DOHH2 (cell line): ENCODE measurements at regions not wholly inside any gene's neighbourhood (a gene's known extent, or its start where the extent isn't known, plus 50 kb on each side); places are given as distances from the start of the nearest gene placed in this dataset.
"Not testable (repeated sequence)": the region's sequence is repeated elsewhere in the genome, so short reads cannot be mapped to it uniquely, and the experiment has no call there.

ENCODE experiments used
- H3F3A ChIP-seq: fragments of 200-600 bp; sonication (generic), shearing (Covaris generic); 2 replicates; pipeline ENCODE4 v1.6.0; 2016; ENCODE audit warnings: antibody characterized with exemption, mild to moderate bottlenecking; ENCODE audit not compliant: control insufficient read depth, insufficient read depth
- H3K27ac ChIP-seq: fragments of 200-600 bp; sonication (generic); 2 replicates; pipeline ENCODE4 v1.5.1; 2014; ENCODE audit warnings: low read depth, mild to moderate bottlenecking, low read length, moderate library complexity
- H3K27me3 ChIP-seq: fragments of 200-600 bp; sonication (generic); 2 replicates; pipeline ENCODE4 v1.6.1; 2014; ENCODE audit warnings: mild to moderate bottlenecking, low read length, mixed read lengths; ENCODE audit not compliant: control insufficient read depth
- H3K36me3 ChIP-seq: fragments of 200-600 bp; sonication (generic); 2 replicates; pipeline ENCODE4 v1.6.1; 2014; ENCODE audit warnings: mild to moderate bottlenecking, low read length, moderate library complexity, mixed read lengths; ENCODE audit not compliant: control insufficient read depth
- H3K4me1 ChIP-seq: fragments of 200-600 bp; sonication (generic); 2 replicates; pipeline ENCODE4 v1.6.1; 2014; ENCODE audit warnings: mild to moderate bottlenecking, low read length, mixed read lengths; ENCODE audit not compliant: control insufficient read depth
- H3K4me2 ChIP-seq: fragments of 200-600 bp; sonication (generic); 2 replicates; pipeline ENCODE4 v1.6.0; 2014; ENCODE audit warnings: mild to moderate bottlenecking, low read length, moderate library complexity
- H3K4me3 ChIP-seq: fragments of 200-600 bp; sonication (generic); 2 replicates; pipeline ENCODE4 v1.5.1; 2014; ENCODE audit warnings: mild to moderate bottlenecking, low read length, mixed read lengths
- H3K79me2 ChIP-seq: fragments of 200-600 bp; sonication (generic); 2 replicates; pipeline ENCODE4 v1.6.1; 2014; ENCODE audit warnings: mild to moderate bottlenecking, low read length, mixed read lengths; ENCODE audit not compliant: control insufficient read depth
- H3K9me2 ChIP-seq: fragments of 200-600 bp; sonication (generic); replicated peaks from 2 replicates; pipeline ENCODE4 v1.6.1; 2014; ENCODE audit warnings: mild to moderate bottlenecking, low read length, mixed read lengths; ENCODE audit not compliant: control insufficient read depth
- H3K9me3 ChIP-seq: fragments of 200-600 bp; sonication (generic); 2 replicates; pipeline ENCODE4 v1.6.1; 2014; ENCODE audit warnings: antibody characterized with exemption, low read length, mixed read lengths; ENCODE audit not compliant: control insufficient read depth, insufficient read depth
- H4K20me1 ChIP-seq: fragments of 200-600 bp; sonication (generic); 2 replicates; pipeline ENCODE4 v1.6.0; 2014; ENCODE audit warnings: low read depth, mild to moderate bottlenecking, antibody characterized with exemption, low read length, moderate library complexity; ENCODE audit not compliant: control insufficient read depth, insufficient read depth
- EZH2phosphoT487 ChIP-seq: fragments of 200-600 bp; sonication (generic); IDR thresholded peaks from 2 replicates; pipeline ENCODE4 v1.6.1; 2017; ENCODE audit warnings: borderline replicate concordance, mild to moderate bottlenecking, antibody characterized with exemption, low read length, moderate library complexity, mixed read lengths
- TF ChIP-seq, protein P1 (sequence below): fragments of 200-600 bp; sonication (generic); IDR thresholded peaks from one replicate; pipeline ENCODE4 v1.5.1; 2014; ENCODE audit warnings: antibody characterized with exemption, mild to moderate bottlenecking, low read depth, low read length; ENCODE audit not compliant: poor library complexity, severe bottlenecking

- TF ChIP-seq, protein P1, sequence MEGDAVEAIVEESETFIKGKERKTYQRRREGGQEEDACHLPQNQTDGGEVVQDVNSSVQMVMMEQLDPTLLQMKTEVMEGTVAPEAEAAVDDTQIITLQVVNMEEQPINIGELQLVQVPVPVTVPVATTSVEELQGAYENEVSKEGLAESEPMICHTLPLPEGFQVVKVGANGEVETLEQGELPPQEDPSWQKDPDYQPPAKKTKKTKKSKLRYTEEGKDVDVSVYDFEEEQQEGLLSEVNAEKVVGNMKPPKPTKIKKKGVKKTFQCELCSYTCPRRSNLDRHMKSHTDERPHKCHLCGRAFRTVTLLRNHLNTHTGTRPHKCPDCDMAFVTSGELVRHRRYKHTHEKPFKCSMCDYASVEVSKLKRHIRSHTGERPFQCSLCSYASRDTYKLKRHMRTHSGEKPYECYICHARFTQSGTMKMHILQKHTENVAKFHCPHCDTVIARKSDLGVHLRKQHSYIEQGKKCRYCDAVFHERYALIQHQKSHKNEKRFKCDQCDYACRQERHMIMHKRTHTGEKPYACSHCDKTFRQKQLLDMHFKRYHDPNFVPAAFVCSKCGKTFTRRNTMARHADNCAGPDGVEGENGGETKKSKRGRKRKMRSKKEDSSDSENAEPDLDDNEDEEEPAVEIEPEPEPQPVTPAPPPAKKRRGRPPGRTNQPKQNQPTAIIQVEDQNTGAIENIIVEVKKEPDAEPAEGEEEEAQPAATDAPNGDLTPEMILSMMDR: no peak
- TF ChIP-seq EZH2phosphoT487: no peak
- H3F3A ChIP-seq: no peaks in the 10 kb centered on the region
- H3K9me2 ChIP-seq: no peaks in the 10 kb centered on the region
- H4K20me1 ChIP-seq: no peaks in the 10 kb centered on the region
- no peaks in the 10 kb centered on the region for H3K4me1 ChIP-seq
- H3K4me3 ChIP-seq: no peak overlapping the region
- no peaks in the 10 kb centered on the region for H3K9me3 ChIP-seq
- no peaks in the 10 kb centered on the region for H3K27me3 ChIP-seq
- H3K27ac ChIP-seq: no peak overlapping the region
- no peak overlapping the region for H3K4me2 ChIP-seq
- H3K79me2 ChIP-seq: no peaks in the 10 kb centered on the region
- H3K36me3 ChIP-seq: no peaks in the 10 kb centered on the region
These were observed 182.3 kb upstream of the NDN start for GRCh38 chr15:23869396-23869795.

DNA sequence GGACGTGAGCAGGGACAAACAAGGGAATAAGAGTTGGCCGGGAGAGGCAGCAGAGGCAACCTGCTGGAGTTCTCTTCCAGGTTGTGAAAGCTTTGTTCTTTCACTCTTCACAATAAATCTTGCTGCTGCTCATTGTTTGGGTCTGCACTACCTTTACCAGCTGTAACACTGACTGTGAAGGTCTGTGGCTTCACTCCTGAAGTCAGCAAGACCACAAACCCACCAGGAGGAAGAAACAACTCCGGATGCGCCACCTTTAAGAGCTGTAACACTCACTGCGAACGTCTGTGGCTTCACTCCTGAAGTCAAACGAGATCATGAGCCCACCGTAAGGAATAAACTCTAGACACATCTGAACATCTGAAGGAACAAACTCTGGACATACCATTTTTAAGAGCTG, 186.5 kb upstream of the NDN start:
- H3K27ac ChIP-seq, H3K27me3 ChIP-seq: not testable (repeated sequence)

GRCh38 chr15:23877502-23878412, 190.7 kb upstream of the NDN start:
- no peaks in the 10 kb centered on the region for H3K27me3 ChIP-seq
- no peaks in the 10 kb centered on the region for H4K20me1 ChIP-seq
- H3K79me2 ChIP-seq: no peaks in the 10 kb centered on the region
- no peaks in the 10 kb centered on the region for H3F3A ChIP-seq
- peaks cover 4% of the 10 kb centered on the region; the same call in 1 of the 2 replicates for H3K9me3 ChIP-seq
- TF ChIP-seq, protein P1: no peak
- no peak for TF ChIP-seq EZH2phosphoT487
- no peak overlapping the region for H3K4me2 ChIP-seq
- H3K4me1 ChIP-seq: no peaks in the 10 kb centered on the region
- H3K4me3 ChIP-seq: no peak overlapping the region
- H3K9me2 ChIP-seq: no peaks in the 10 kb centered on the region
- no peaks in the 10 kb centered on the region for H3K36me3 ChIP-seq
- no peak overlapping the region for H3K27ac ChIP-seq

More for the DNA sequence above, 186.5 kb upstream of the NDN start:
- H3K79me2 ChIP-seq, H4K20me1 ChIP-seq, H3K9me3 ChIP-seq, H3K36me3 ChIP-seq, H3F3A ChIP-seq, H3K4me3 ChIP-seq, H3K4me1 ChIP-seq, H3K4me2 ChIP-seq, H3K9me2 ChIP-seq: not testable (repeated sequence)

DNA sequence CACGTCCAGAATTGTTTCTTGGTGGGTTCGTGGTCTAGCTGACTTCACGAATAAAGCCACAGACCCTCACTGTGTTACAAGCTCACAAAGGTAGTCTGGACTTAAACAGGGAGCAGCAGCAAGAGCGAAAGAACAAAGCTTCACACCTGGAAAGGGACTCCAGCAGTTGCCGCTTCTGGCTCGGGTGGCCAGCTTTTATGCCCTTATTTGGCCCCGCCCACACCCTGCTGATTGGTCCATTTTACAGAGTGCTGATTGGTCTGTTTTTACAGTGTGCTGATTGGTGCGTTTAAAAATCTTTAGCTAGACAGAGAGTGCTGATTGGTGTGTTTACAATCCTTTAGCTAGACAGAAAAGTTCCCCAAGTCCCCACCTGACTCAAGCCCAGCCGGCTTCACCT, 194.2 kb upstream of the NDN start:
- no peaks in the 10 kb centered on the region for H3K27me3 ChIP-seq
- H3F3A ChIP-seq: no peaks in the 10 kb centered on the region
- no peaks in the 10 kb centered on the region for H3K9me2 ChIP-seq
- H3K4me1 ChIP-seq: no peaks in the 10 kb centered on the region
- TF ChIP-seq, protein P1: no peak
- TF ChIP-seq EZH2phosphoT487: no peak
- H3K4me3 ChIP-seq: no peak overlapping the region
- H3K27ac ChIP-seq: no peak overlapping the region
- no peaks in the 10 kb centered on the region for H3K36me3 ChIP-seq
- no peak overlapping the region for H3K4me2 ChIP-seq
- H3K9me3 ChIP-seq: peaks cover under 1% of the 10 kb centered on the region; the same call in 1 of the 2 replicates
- H4K20me1 ChIP-seq: no peaks in the 10 kb centered on the region
- no peaks in the 10 kb centered on the region for H3K79me2 ChIP-seq
